ENCODE measurements at regions not wholly inside any gene's neighbourhood (a gene's known extent, or its start where the extent isn't known, plus 50 kb on each side); places are given as distances from the start of the nearest gene placed in this dataset.

- no peaks in the 10 kb centered on the region for H3K9me3 ChIP-seq (ENCODE audit: low read length)
- H3K9me2 ChIP-seq (ENCODE audit: insufficient read depth, low read length): no peaks in the 10 kb centered on the region
- H3K36me3 ChIP-seq (ENCODE audit: insufficient read depth, low read length): no peaks in the 10 kb centered on the region
- intact Hi-C loops (cut with micrococcal nuclease; ENCODE audit: unreplicated experiment): no loop called here
- no peak for TF ChIP-seq EZH2phosphoT487 (IDR thresholded peaks at IDR 0.05; ENCODE audit: borderline replicate concordance, low read depth, low read length)
- TF ChIP-seq, protein P1, sequence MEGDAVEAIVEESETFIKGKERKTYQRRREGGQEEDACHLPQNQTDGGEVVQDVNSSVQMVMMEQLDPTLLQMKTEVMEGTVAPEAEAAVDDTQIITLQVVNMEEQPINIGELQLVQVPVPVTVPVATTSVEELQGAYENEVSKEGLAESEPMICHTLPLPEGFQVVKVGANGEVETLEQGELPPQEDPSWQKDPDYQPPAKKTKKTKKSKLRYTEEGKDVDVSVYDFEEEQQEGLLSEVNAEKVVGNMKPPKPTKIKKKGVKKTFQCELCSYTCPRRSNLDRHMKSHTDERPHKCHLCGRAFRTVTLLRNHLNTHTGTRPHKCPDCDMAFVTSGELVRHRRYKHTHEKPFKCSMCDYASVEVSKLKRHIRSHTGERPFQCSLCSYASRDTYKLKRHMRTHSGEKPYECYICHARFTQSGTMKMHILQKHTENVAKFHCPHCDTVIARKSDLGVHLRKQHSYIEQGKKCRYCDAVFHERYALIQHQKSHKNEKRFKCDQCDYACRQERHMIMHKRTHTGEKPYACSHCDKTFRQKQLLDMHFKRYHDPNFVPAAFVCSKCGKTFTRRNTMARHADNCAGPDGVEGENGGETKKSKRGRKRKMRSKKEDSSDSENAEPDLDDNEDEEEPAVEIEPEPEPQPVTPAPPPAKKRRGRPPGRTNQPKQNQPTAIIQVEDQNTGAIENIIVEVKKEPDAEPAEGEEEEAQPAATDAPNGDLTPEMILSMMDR (conservative IDR thresholded peaks at IDR 0.05; ENCODE audit: low read length): no peak
- no peaks in the 10 kb centered on the region for H4K20me1 ChIP-seq (ENCODE audit: insufficient read depth, low read length)
- no peak overlapping the region for H3K4me3 ChIP-seq (ENCODE audit: low read depth, low read length, poor library complexity, severe bottlenecking)
- BruUV-seq (replicated peaks): no TSS peak
- ChIA-PET CTCF (ENCODE audit: unreplicated experiment) (no interaction called here), POLR2A (interaction anchor here (0.6 kb wide), 1 partner anchor 77 kb away, joined by 3 read pairs; no protein-coding TSS in a partner anchor)
- no peak for DNase-seq (ENCODE audit: low spot score)
- no peaks in the 10 kb centered on the region for H3K79me2 ChIP-seq (ENCODE audit: insufficient read depth, low read depth, low read length)
- H3K27ac ChIP-seq (ENCODE audit: low read depth, low read length, poor library complexity, severe bottlenecking): no peak overlapping the region
- H3K4me2 ChIP-seq (ENCODE audit: low read length): no peak overlapping the region
- no peaks in the 10 kb centered on the region for H3K4me1 ChIP-seq (ENCODE audit: insufficient read depth, low read length, poor library complexity, severe bottlenecking)
- no peak overlapping the region for H2AFZ ChIP-seq (ENCODE audit: low read length)
Observed at GRCh38 chr13:60700994-60701393, 304.0 kb downstream of the TDRD3 start.

DNA sequence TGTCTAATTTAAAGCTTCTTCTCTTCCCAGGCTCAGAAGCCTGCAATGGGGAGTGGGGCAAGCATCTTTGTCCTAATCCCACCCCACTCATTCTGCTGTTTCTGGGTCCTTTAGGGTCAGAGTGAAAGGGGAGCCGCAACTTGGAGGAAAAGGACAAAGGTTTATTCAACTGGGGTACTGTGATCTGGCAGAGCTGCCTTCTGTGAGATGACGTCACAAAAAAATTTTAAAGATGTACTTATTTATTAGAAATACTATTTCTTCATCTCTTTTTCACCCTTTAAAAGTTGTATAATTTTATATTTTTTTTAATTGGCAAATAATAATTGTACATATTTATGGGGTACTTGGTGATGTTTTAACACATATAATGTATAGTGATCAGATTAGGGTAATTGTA, 302.6 kb downstream of the TDRD3 start:
- POLR2A ChIA-PET: interaction anchor here (0.6 kb wide), 2 partner anchors 37 to 1091 kb away, joined by 4 to 6 read pairs; no protein-coding TSS in a partner anchor
- H3K36me3 ChIP-seq (ENCODE audit: insufficient read depth, low read length): no peaks in the 10 kb centered on the region
- BruUV-seq (replicated peaks): no TSS peak
- H4K20me1 ChIP-seq (ENCODE audit: insufficient read depth, low read length): no peaks in the 10 kb centered on the region
- no peak for DNase-seq (ENCODE audit: low spot score)
- H3K9me3 ChIP-seq (ENCODE audit: low read length): no peaks in the 10 kb centered on the region
- H3K27ac ChIP-seq (ENCODE audit: low read depth, low read length, poor library complexity, severe bottlenecking): no peak overlapping the region
- H3K9me2 ChIP-seq (ENCODE audit: insufficient read depth, low read length): no peaks in the 10 kb centered on the region
- H3K4me1 ChIP-seq (ENCODE audit: insufficient read depth, low read length, poor library complexity, severe bottlenecking): no peaks in the 10 kb centered on the region
- no peak for TF ChIP-seq EZH2phosphoT487 (IDR thresholded peaks at IDR 0.05; ENCODE audit: borderline replicate concordance, low read depth, low read length)
- TF ChIP-seq, protein P1 (conservative IDR thresholded peaks at IDR 0.05; ENCODE audit: low read length): no peak
- no peak overlapping the region for H2AFZ ChIP-seq (ENCODE audit: low read length)
- CTCF ChIA-PET (ENCODE audit: unreplicated experiment): no interaction called here
- H3K79me2 ChIP-seq (ENCODE audit: insufficient read depth, low read depth, low read length): no peaks in the 10 kb centered on the region
- intact Hi-C loops (cut with micrococcal nuclease; ENCODE audit: unreplicated experiment): no loop called here
- H3K4me2 ChIP-seq (ENCODE audit: low read length): no peak overlapping the region
- H3K4me3 ChIP-seq (ENCODE audit: low read depth, low read length, poor library complexity, severe bottlenecking): no peak overlapping the region

DNA sequence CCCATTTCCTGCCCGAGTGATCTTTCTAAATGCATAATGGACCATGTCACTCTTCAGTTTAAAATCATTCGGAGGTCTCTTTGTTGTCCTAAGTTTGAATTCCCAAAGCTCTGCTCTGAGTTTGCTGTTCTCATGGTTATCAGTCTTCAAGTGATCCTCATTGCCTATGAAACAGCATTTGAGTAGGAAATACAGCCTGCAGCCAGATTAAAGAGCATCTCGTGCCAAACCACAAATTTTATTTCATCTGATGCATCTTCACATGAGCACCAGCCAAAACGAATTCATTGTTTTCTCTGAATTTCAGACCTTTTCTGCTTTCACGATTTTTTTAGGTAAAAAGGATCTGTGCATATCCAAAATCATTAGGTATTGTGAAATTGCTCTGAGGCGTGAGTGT, 299.6 kb downstream of the TDRD3 start:
- no peak for DNase-seq (ENCODE audit: low spot score)
- Histone ChIP-seq H3K27ac (ENCODE audit: low read depth, low read length, poor library complexity, severe bottlenecking) (no peak overlapping the region), H3K4me2 (ENCODE audit: low read length) (no peak overlapping the region), H3K4me3 (ENCODE audit: low read depth, low read length, poor library complexity, severe bottlenecking) (no peak overlapping the region), H3K9me2 (ENCODE audit: insufficient read depth, low read length) (no peaks in the 10 kb centered on the region), H2AFZ (ENCODE audit: low read length) (no peak overlapping the region), H3K4me1 (ENCODE audit: insufficient read depth, low read length, poor library complexity, severe bottlenecking) (no peaks in the 10 kb centered on the region), H3K9me3 (ENCODE audit: low read length) (no peaks in the 10 kb centered on the region), H3K79me2 (ENCODE audit: insufficient read depth, low read depth, low read length) (no peaks in the 10 kb centered on the region), H4K20me1 (ENCODE audit: insufficient read depth, low read length) (no peaks in the 10 kb centered on the region), H3K36me3 (ENCODE audit: insufficient read depth, low read length) (no peaks in the 10 kb centered on the region)
- ChIA-PET CTCF (ENCODE audit: unreplicated experiment) (no interaction called here), POLR2A (no interaction called here)
- TF ChIP-seq, protein P1 (conservative IDR thresholded peaks at IDR 0.05; ENCODE audit: low read length): no peak
- intact Hi-C loops (cut with micrococcal nuclease; ENCODE audit: unreplicated experiment): no loop called here
- BruUV-seq (replicated peaks): no TSS peak
